Endothelial cell of umbilical vein (primary cell): ENCODE measurements at regions not wholly inside any gene's neighbourhood (a gene's known extent, or its start where the extent isn't known, plus 50 kb on each side); places are given as distances from the start of the nearest gene placed in this dataset.

Experiments
- CTCF ChIP-seq, 2 donors: IDR thresholded peaks; 1 replicate in 1 of 2; 2 replicates in 1 of 2; pipeline ENCODE4 v1.5.1; 2011; ENCODE audit warnings: low read length in 2 of 2, mild to moderate bottlenecking in 2 of 2, moderate library complexity in 2 of 2, control low read depth in 1 of 2, inconsistent platforms in 1 of 2, low read depth in 1 of 2; ENCODE audit not compliant: insufficient read depth in 1 of 2; ENCODE audit errors: extremely low read depth in 1 of 2
- EZH2 ChIP-seq: IDR thresholded peaks from 2 replicates; pipeline ENCODE4 v1.6.1; 2012; ENCODE audit warnings: borderline replicate concordance, low read depth, mild to moderate bottlenecking, moderate library complexity, low read length, inconsistent platforms; ENCODE audit not compliant: severe bottlenecking
- FOS ChIP-seq: IDR thresholded peaks from 2 replicates; pipeline ENCODE4 v1.6.1; 2011; ENCODE audit warnings: mild to moderate bottlenecking, low read length, moderate library complexity, borderline replicate concordance; ENCODE audit not compliant: insufficient read depth
- GATA2 ChIP-seq: IDR thresholded peaks from 2 replicates; pipeline ENCODE4 v1.7.0; 2011; ENCODE audit warnings: low read depth, mild to moderate bottlenecking, moderate library complexity, mixed read lengths, low read length; ENCODE audit not compliant: insufficient read length, insufficient read depth
- JUN ChIP-seq: IDR thresholded peaks from 2 replicates; pipeline ENCODE4 v1.6.1; 2011; ENCODE audit warnings: borderline replicate concordance, low read depth; ENCODE audit not compliant: insufficient read length, insufficient read depth
- MAX ChIP-seq: IDR thresholded peaks from 2 replicates; pipeline ENCODE4 v1.6.1; 2011; ENCODE audit not compliant: insufficient read depth, insufficient read length
- MYC ChIP-seq: IDR thresholded peaks from one replicate; pipeline ENCODE4 v1.6.1; 2011; ENCODE audit warnings: mild to moderate bottlenecking, low read depth, low read length
- POLR2A ChIP-seq: IDR thresholded peaks from 2 replicates; pipeline ENCODE4 v1.6.1; 2012; ENCODE audit warnings: low read depth, mild to moderate bottlenecking, control low read depth, low read length
- POLR2AphosphoS5 ChIP-seq: IDR thresholded peaks from 2 replicates; pipeline ENCODE4 v1.6.1; 2012; ENCODE audit warnings: low read depth, mild to moderate bottlenecking, control low read depth, low read length, moderate library complexity; ENCODE audit not compliant: insufficient read depth

- TF ChIP-seq CTCF (IDR thresholded peaks at IDR 0.05; ENCODE audit: extremely low read depth in 1 of 2, insufficient read depth in 1 of 2, low read depth in 1 of 2, low read length in 2 of 2) (no peak), POLR2A (no peak), POLR2AphosphoS5 (no peak), EZH2 (no peak), JUN (no peak), MAX (no peak), GATA2 (no peak), FOS (no peak), MYC (no peak)
Measured at GRCh38 chr9:89661391-89661949, 56.7 kb downstream of the GADD45G start.
